Tibial nerve (tissue), 4 donors: ENCODE measurements at regions not wholly inside any gene's neighbourhood (a gene's known extent, or its start where the extent isn't known, plus 50 kb on each side); places are given as distances from the start of the nearest gene placed in this dataset.

Experiments used
- DNase-seq, 2 donors: peaks; one replicate each; pipeline ENCODE4 v3.0.0-alpha.2; 2019; ENCODE audit warnings: low spot score in 2 of 2
- H3K27ac ChIP-seq, 4 donors: fragments of 200-600 bp; sonication (generic) in 3 of 4; one replicate each; pipeline ENCODE4 v1.5.1; 2017 to 2019; ENCODE audit warnings: mild to moderate bottlenecking in 1 of 4
- H3K27me3 ChIP-seq, 2 donors: fragments of 200-600 bp; sonication (generic) in 1 of 2; one replicate each; pipeline versions ENCODE4 v1.5.1 to v1.6.0; 2017 to 2019
- H3K36me3 ChIP-seq, 3 donors: fragments of 200-600 bp; sonication (generic); one replicate each; pipeline ENCODE4 v1.5.1; 2018 to 2019
- H3K4me1 ChIP-seq, 4 donors: fragments of 200-600 bp; sonication (generic) in 3 of 4; one replicate each; pipeline ENCODE4 v1.5.1; 2017 to 2019
- H3K4me3 ChIP-seq, 4 donors: fragments of 200-600 bp; sonication (generic) in 3 of 4; one replicate each; pipeline ENCODE4 v1.5.1; 2017 to 2019; ENCODE audit warnings: mild to moderate bottlenecking in 1 of 4, moderate library complexity in 1 of 4
- H3K9me3 ChIP-seq, 4 donors: fragments of 200-600 bp; sonication (generic) in 3 of 4; one replicate each; pipeline ENCODE4 v1.5.1; 2017 to 2019
- EP300 ChIP-seq, 2 donors: sonication (generic); formaldehyde crosslinking; IDR thresholded peaks; one replicate each; pipeline ENCODE4 v1.6.1; 2017; ENCODE audit warnings: antibody characterized with exemption in 2 of 2, mild to moderate bottlenecking in 1 of 2
- POLR2A ChIP-seq, 2 donors: fragments of 450-650 bp; IDR thresholded peaks; one replicate each; pipeline ENCODE4 v1.6.1; 2017; ENCODE audit warnings: antibody characterized with exemption in 2 of 2, mild to moderate bottlenecking in 2 of 2, moderate library complexity in 2 of 2
- WGBS, 2 donors: methylation state at CpG; one replicate each; pipeline ENCODE4 v1.1.5; 2018; 5-methylcytosine and 5-hydroxymethylcytosine counted together
- TF ChIP-seq, protein P1 (sequence below), 5 experiments: fragments of 200-600 bp in 3 of 5; fragments of 450-650 bp in 2 of 5; sonication (generic) in 3 of 5; IDR thresholded peaks; one replicate each; pipeline ENCODE4 v1.5.1; 2016 to 2019; ENCODE audit warnings: antibody characterized with exemption in 5 of 5, mild to moderate bottlenecking in 3 of 5, moderate library complexity in 2 of 5

DNA sequence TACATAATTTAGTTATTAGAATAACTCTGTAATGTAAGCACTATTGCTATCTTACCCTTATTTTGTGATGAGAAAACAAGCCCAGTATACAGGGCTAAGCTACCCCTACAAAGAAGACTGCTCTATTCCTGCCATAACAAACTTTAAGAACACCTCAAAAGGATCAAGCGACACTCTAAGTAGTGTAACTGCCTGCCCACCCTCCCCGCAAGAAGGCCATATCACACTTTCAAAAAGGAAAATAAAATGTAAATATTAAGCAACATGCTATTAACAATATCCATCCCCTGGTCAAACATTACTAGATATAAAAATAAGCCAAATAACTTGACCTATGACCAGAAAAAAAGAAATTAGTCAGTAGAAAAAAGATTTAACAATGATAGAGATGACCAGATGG lies 741.7 kb upstream of the CNTNAP5 start:
- Histone ChIP-seq H3K36me3 (no peaks in the 10 kb centered on the region), H3K27ac (no peak overlapping the region), H3K27me3 (no peaks in the 10 kb centered on the region), H3K4me3 (no peak overlapping the region), H3K9me3 (no peaks in the 10 kb centered on the region), H3K4me1 (no peaks in the 10 kb centered on the region)
- no peak for DNase-seq
- WGBS, 2 donors, result 95% methylated on average over 2 of the region's 2 CpGs
- no peak for TF ChIP-seq POLR2A (IDR thresholded peaks at IDR 0.05)
- no peak for TF ChIP-seq EP300 (IDR thresholded peaks at IDR 0.05)
- TF ChIP-seq, protein P1, sequence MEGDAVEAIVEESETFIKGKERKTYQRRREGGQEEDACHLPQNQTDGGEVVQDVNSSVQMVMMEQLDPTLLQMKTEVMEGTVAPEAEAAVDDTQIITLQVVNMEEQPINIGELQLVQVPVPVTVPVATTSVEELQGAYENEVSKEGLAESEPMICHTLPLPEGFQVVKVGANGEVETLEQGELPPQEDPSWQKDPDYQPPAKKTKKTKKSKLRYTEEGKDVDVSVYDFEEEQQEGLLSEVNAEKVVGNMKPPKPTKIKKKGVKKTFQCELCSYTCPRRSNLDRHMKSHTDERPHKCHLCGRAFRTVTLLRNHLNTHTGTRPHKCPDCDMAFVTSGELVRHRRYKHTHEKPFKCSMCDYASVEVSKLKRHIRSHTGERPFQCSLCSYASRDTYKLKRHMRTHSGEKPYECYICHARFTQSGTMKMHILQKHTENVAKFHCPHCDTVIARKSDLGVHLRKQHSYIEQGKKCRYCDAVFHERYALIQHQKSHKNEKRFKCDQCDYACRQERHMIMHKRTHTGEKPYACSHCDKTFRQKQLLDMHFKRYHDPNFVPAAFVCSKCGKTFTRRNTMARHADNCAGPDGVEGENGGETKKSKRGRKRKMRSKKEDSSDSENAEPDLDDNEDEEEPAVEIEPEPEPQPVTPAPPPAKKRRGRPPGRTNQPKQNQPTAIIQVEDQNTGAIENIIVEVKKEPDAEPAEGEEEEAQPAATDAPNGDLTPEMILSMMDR (IDR thresholded peaks at IDR 0.05), result no peak

GRCh38 chr2:123303731-123304130 lies 721.4 kb upstream of the CNTNAP5 start:
- Histone ChIP-seq H3K27me3 (no peaks in the 10 kb centered on the region), H3K27ac (no peak overlapping the region), H3K4me3 (no peak overlapping the region), H3K4me1 (no peaks in the 10 kb centered on the region), H3K9me3 (peaks cover 0 to 4% (median 0%) of the 10 kb centered on the region in 4 donors), H3K36me3 (no peaks in the 10 kb centered on the region)
- 65 to 83% methylated on average over 1 of the region's 1 CpG for WGBS, 2 donors
- DNase-seq, result no peak
- TF ChIP-seq EP300 (IDR thresholded peaks at IDR 0.05), result no peak
- TF ChIP-seq, protein P1 (IDR thresholded peaks at IDR 0.05), result no peak
- no peak for TF ChIP-seq POLR2A (IDR thresholded peaks at IDR 0.05)
